HEK293 (cell line): ENCODE measurements at regions not wholly inside any gene's neighbourhood (a gene's known extent, or its start where the extent isn't known, plus 50 kb on each side); places are given as distances from the start of the nearest gene placed in this dataset.

Source experiments
- GLI4 ChIP-seq: fragments of 450-650 bp; formaldehyde crosslinking; IDR thresholded peaks from 2 replicates; pipeline ENCODE4 v1.5.1; 2016; ENCODE audit warnings: missing biosample characterization, missing genetic modification characterization
- ZBTB7A ChIP-seq: fragments of 450-650 bp; formaldehyde crosslinking; IDR thresholded peaks from 2 replicates; pipeline ENCODE4 v1.5.1; 2016; ENCODE audit warnings: low read depth, missing biosample characterization, missing genetic modification characterization
- ZEB2 ChIP-seq: fragments of 450-650 bp; formaldehyde crosslinking; IDR thresholded peaks from 2 replicates; pipeline ENCODE4 v1.5.1; 2016; ENCODE audit warnings: missing biosample characterization, missing genetic modification characterization
- ZNF10 ChIP-seq: fragments of 450-650 bp; formaldehyde crosslinking; IDR thresholded peaks from 2 replicates; pipeline ENCODE4 v1.5.1; 2017; ENCODE audit warnings: missing biosample characterization, missing genetic modification characterization
- ZNF335 ChIP-seq: fragments of 450-650 bp; formaldehyde crosslinking; conservative IDR thresholded peaks from 2 replicates; pipeline ENCODE4 v1.5.1; 2016; ENCODE audit warnings: missing biosample characterization, missing genetic modification characterization
- ZNF623 ChIP-seq: fragments of 450-650 bp; formaldehyde crosslinking; IDR thresholded peaks from 2 replicates; pipeline ENCODE4 v1.5.1; 2016; ENCODE audit warnings: missing biosample characterization, missing genetic modification characterization
- TF ChIP-seq, protein P1 (sequence below): fragments of 450-650 bp; formaldehyde crosslinking; IDR thresholded peaks from 2 replicates; pipeline ENCODE4 v1.5.1; 2016; ENCODE audit warnings: missing biosample characterization, missing genetic modification characterization
- TF ChIP-seq, protein P2 (sequence below): fragments of 450-650 bp; formaldehyde crosslinking; IDR thresholded peaks from 2 replicates; pipeline ENCODE4 v1.5.1; 2016; ENCODE audit warnings: missing biosample characterization, missing genetic modification characterization

DNA sequence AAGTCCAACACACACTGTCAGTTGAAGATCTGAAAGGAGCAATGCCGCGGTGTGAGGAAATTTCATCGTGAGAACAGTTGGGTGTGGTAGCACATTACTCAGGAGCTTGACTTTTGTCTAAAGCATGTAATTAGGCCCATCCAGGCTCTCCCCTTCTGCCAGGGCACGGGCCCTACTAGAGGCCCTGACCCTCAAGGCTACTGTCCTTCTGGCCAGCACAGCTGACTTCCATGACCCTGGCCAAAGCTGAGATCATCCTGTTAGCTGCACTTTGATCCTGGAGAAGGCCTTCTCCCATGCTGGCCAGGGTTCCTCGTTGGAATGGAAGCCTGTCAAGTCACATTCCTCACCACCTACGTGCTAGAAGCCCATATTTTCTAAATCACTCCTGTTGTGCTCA lies 77.8 kb upstream of the SLC1A3 start:
- TF ChIP-seq ZNF10 (tag by site-specific recombination) (no peak), GLI4 (tag by site-specific recombination) (no peak), ZNF623 (tag by site-specific recombination) (no peak), ZBTB7A (tag by site-specific recombination) (no peak), ZNF335 (tag by site-specific recombination) (no peak), ZEB2 (no peak)
- TF ChIP-seq, protein P1, sequence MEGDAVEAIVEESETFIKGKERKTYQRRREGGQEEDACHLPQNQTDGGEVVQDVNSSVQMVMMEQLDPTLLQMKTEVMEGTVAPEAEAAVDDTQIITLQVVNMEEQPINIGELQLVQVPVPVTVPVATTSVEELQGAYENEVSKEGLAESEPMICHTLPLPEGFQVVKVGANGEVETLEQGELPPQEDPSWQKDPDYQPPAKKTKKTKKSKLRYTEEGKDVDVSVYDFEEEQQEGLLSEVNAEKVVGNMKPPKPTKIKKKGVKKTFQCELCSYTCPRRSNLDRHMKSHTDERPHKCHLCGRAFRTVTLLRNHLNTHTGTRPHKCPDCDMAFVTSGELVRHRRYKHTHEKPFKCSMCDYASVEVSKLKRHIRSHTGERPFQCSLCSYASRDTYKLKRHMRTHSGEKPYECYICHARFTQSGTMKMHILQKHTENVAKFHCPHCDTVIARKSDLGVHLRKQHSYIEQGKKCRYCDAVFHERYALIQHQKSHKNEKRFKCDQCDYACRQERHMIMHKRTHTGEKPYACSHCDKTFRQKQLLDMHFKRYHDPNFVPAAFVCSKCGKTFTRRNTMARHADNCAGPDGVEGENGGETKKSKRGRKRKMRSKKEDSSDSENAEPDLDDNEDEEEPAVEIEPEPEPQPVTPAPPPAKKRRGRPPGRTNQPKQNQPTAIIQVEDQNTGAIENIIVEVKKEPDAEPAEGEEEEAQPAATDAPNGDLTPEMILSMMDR (tag by site-specific recombination): no peak
- TF ChIP-seq, protein P2, sequence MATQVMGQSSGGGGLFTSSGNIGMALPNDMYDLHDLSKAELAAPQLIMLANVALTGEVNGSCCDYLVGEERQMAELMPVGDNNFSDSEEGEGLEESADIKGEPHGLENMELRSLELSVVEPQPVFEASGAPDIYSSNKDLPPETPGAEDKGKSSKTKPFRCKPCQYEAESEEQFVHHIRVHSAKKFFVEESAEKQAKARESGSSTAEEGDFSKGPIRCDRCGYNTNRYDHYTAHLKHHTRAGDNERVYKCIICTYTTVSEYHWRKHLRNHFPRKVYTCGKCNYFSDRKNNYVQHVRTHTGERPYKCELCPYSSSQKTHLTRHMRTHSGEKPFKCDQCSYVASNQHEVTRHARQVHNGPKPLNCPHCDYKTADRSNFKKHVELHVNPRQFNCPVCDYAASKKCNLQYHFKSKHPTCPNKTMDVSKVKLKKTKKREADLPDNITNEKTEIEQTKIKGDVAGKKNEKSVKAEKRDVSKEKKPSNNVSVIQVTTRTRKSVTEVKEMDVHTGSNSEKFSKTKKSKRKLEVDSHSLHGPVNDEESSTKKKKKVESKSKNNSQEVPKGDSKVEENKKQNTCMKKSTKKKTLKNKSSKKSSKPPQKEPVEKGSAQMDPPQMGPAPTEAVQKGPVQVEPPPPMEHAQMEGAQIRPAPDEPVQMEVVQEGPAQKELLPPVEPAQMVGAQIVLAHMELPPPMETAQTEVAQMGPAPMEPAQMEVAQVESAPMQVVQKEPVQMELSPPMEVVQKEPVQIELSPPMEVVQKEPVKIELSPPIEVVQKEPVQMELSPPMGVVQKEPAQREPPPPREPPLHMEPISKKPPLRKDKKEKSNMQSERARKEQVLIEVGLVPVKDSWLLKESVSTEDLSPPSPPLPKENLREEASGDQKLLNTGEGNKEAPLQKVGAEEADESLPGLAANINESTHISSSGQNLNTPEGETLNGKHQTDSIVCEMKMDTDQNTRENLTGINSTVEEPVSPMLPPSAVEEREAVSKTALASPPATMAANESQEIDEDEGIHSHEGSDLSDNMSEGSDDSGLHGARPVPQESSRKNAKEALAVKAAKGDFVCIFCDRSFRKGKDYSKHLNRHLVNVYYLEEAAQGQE: no peak
